Calu3 (cell line): ENCODE measurements at regions not wholly inside any gene's neighbourhood (a gene's known extent, or its start where the extent isn't known, plus 50 kb on each side); places are given as distances from the start of the nearest gene placed in this dataset.

ENCODE experiments used
- BruUV-seq: library from RNA; stranded (reverse); fragments of 400-500 nt; replicated peaks from 2 replicates; lab custom pipeline; 2021; lab: Mats Ljungman, UMichigan
- CTCF ChIA-PET: fragments of 300-600 bp; sonication (Branson Sonifier 250); formaldehyde crosslinking; loops from one replicate; lab custom pipeline; 2022; ENCODE audit warnings: antibody characterized with exemption; lab: Charles Lee
- DNase-seq: peaks from one replicate; pipeline ENCODE4 v3.0.0; 2022
- H3K27ac Mint-ChIP-seq: one replicate; pipeline ENCODE4 v1.8.0; 2022; ENCODE audit warnings: mixed read lengths; ENCODE audit not compliant: unreplicated experiment
- H3K27me3 Mint-ChIP-seq: one replicate; pipeline ENCODE4 v1.8.0; 2022; ENCODE audit warnings: mixed read lengths; ENCODE audit not compliant: unreplicated experiment
- H3K36me3 Mint-ChIP-seq: one replicate; pipeline ENCODE4 v1.8.0; 2022; ENCODE audit warnings: mild to moderate bottlenecking, moderate library complexity, mixed read lengths; ENCODE audit not compliant: insufficient read depth, unreplicated experiment
- H3K4me1 Mint-ChIP-seq: one replicate; pipeline ENCODE4 v1.8.0; 2022; ENCODE audit warnings: mild to moderate bottlenecking, low read depth, mixed read lengths; ENCODE audit not compliant: unreplicated experiment
- H3K4me3 Mint-ChIP-seq: one replicate; pipeline ENCODE4 v1.8.0; 2022; ENCODE audit warnings: mild to moderate bottlenecking, low read depth, moderate library complexity, mixed read lengths; ENCODE audit not compliant: unreplicated experiment
- H3K9me3 Mint-ChIP-seq: one replicate; pipeline ENCODE4 v1.8.0; 2022; ENCODE audit warnings: low read depth, mixed read lengths; ENCODE audit not compliant: unreplicated experiment
- intact Hi-C: fragments of 100-400 bp; cut with micrococcal nuclease; formaldehyde crosslinking; loops from one replicate; pipeline ENCODE4 v1.10.0; 2022; ENCODE audit not compliant: unreplicated experiment
- TF ChIP-seq, protein P1 (sequence below): fragments of 200-600 bp; IDR thresholded peaks from one replicate; pipeline ENCODE4 v1.8.0; 2022; ENCODE audit warnings: antibody characterized with exemption; ENCODE audit not compliant: unreplicated experiment

DNA sequence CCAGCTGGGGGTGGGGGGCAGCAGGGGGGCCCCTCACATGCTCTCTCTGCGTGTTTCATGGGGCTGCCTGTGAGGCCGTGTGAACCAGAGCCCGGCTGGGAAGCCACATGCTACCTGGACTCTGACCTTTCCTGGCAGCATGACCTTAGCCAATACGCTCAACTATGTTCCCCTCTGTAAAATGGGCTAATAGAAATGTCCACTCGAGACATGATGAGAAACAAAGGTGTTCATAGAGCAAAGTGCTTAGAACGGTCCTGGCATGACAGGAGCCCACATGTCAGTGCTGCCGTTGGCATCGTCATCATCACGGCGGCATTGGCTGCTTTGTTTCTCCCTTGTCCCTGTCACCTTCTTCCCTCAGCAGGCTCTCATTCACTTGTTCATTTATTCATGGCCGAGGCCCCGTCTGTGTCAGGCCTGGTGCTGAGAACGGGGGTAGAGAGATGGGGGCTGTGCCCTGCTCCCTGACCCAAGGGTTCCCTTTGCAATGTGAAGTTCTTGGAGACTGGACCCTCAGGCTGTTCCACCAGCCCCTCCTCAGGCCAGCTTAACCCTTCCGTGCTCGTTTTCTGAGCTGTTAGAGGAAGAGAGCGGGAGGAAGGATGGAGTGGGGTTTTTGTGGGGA lies 291.4 kb downstream of the SEC14L1 start:
- peaks cover 25% of the 10 kb centered on the region for H3K4me1 Mint-ChIP-seq
- intact Hi-C loops: no loop called here
- H3K36me3 Mint-ChIP-seq: peaks cover 54% of the 10 kb centered on the region
- CTCF ChIA-PET: no interaction called here
- DNase-seq: no peak
- H3K4me3 Mint-ChIP-seq: no peak overlapping the region
- no TSS peak for BruUV-seq
- H3K27ac Mint-ChIP-seq: no peak overlapping the region
- H3K9me3 Mint-ChIP-seq: no peaks in the 10 kb centered on the region
- no peaks in the 10 kb centered on the region for H3K27me3 Mint-ChIP-seq
- TF ChIP-seq, protein P1, sequence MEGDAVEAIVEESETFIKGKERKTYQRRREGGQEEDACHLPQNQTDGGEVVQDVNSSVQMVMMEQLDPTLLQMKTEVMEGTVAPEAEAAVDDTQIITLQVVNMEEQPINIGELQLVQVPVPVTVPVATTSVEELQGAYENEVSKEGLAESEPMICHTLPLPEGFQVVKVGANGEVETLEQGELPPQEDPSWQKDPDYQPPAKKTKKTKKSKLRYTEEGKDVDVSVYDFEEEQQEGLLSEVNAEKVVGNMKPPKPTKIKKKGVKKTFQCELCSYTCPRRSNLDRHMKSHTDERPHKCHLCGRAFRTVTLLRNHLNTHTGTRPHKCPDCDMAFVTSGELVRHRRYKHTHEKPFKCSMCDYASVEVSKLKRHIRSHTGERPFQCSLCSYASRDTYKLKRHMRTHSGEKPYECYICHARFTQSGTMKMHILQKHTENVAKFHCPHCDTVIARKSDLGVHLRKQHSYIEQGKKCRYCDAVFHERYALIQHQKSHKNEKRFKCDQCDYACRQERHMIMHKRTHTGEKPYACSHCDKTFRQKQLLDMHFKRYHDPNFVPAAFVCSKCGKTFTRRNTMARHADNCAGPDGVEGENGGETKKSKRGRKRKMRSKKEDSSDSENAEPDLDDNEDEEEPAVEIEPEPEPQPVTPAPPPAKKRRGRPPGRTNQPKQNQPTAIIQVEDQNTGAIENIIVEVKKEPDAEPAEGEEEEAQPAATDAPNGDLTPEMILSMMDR: no peak

DNA sequence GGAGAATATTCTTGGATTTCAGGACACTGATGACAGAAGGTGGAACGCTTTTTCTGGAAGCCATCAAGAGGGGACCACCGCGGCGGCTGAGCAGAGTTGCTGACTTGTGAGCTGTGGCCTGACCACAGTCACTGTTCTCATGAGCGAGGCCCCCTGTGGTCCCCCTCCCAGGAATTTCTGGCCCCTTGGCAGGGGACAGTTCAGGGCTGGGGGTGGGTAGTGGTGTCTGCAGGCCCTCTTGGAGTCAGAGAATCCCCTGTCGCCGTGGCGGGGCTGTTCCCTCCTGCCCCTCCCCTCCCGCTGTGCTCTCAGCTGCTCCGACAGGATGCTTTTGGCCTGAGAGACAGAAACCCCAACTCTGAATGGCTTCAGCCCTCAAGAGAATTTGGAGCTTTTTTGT lies 292.0 kb downstream of the SEC14L1 start:
- BruUV-seq: no TSS peak
- TF ChIP-seq, protein P1: no peak
- intact Hi-C loops: no loop called here
- Mint-ChIP-seq H3K36me3 (peaks cover 55% of the 10 kb centered on the region), H3K27me3 (no peaks in the 10 kb centered on the region), H3K27ac (no peak overlapping the region), H3K4me3 (no peak overlapping the region), H3K4me1 (peaks cover 19% of the 10 kb centered on the region), H3K9me3 (no peaks in the 10 kb centered on the region)
- no peak for DNase-seq
- CTCF ChIA-PET: no interaction called here

DNA sequence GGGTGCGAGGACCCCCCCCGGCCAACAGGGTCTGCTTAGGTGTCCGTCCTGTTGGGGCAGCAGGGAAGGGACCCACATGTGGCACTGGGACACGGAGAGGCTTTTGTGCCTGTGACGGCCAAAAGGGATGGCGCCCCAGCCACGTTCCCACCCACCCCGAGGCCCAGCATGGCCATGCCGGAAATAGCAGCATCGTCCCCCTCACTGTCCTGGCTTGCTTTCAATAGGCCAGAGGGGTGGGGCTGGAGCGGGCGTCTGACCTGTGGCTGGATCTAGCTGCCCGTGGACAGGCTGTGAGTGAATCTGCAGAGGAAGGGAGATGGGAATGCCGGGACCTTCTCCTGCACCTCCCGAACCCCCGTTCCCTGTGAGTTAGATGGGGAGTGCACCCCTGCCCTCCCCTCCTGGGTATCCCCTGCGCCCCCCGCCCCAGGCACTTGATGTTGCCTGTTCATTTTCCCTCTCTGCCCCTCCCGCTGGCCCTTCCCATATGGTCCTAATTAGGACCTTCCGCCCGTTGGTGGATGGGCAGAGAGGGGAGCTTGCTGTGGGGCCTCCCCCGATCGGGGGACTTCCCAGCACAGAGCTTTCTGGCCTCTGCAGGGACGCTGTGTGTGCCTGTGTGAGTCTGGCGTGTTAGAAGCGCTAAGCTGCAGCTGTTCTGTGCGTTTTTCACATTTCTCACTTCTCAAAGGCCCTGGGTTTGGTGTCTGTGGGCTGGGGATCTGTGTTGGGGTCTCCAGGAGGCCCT lies 292.8 kb downstream of the SEC14L1 start:
- DNase-seq: no peak
- no TSS peak for BruUV-seq
- peaks cover 55% of the 10 kb centered on the region for H3K36me3 Mint-ChIP-seq
- H3K27me3 Mint-ChIP-seq: no peaks in the 10 kb centered on the region
- peaks cover 11% of the 10 kb centered on the region for H3K4me1 Mint-ChIP-seq
- CTCF ChIA-PET: interaction anchor here (0.7 kb wide), 1 partner anchor 16 kb away, joined by 3 read pairs; no protein-coding TSS in a partner anchor
- H3K27ac Mint-ChIP-seq: no peak overlapping the region
- no peak overlapping the region for H3K4me3 Mint-ChIP-seq
- H3K9me3 Mint-ChIP-seq: no peaks in the 10 kb centered on the region
- intact Hi-C loops: no loop called here
- TF ChIP-seq, protein P1: no peak

DNA sequence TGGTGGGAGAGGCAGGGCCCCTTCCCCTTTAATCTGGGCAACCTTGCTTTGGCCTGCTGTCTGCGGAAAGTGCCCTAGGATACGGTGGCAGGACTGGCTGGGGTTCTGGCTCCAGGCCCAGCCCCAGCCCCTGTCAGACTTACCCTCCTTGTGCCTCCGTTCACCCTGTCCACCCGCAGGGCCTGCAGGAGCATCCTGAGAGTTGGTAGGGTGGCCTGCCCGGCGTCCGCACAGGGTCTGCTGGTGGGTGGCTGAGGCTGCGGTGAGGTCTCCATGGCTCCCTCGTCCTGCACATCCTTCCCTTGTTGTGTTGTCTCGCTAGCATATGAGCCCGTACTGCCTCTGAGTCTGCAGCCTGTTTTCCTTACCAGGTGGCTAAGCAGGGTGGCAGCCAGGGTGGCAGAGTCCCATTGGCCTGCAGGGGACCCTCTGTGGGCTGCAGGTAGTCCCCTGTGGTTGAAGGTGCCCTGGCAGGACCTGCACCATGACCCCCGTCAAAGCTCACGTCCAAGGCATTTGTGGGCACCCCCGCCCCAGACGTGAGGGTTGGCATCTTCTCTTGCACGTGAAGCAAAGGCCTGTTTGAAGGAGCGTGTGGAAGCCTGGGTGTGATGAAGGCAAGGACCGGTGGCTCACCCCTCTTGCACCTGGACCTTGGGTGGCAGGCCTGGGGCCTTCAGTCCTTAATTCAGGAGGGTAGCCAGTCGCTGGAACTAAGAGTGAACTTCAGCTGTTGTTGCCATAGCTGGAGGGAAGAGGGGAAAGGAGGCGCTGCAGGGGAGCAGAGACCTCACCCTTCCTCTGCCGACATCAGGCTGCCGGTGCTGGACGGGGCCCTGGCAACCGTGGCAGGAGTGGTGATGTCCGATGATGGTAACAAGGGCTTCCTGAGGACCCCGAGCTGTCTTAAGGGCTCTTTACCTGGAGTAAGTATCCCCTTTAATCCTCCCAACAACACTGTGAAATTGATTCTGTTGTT lies 293.7 kb downstream of the SEC14L1 start:
- Mint-ChIP-seq H3K4me3 (no peak overlapping the region), H3K27ac (no peak overlapping the region)
- intact Hi-C loops: no loop called here

More for the DNA sequence above, 293.7 kb downstream of the SEC14L1 start:
- DNase-seq: no peak
- peaks cover 5% of the 10 kb centered on the region for H3K4me1 Mint-ChIP-seq
- H3K36me3 Mint-ChIP-seq: peaks cover 50% of the 10 kb centered on the region
- BruUV-seq: no TSS peak
- TF ChIP-seq, protein P1: no peak
- H3K9me3 Mint-ChIP-seq: no peaks in the 10 kb centered on the region
- CTCF ChIA-PET: interaction anchor here (0.7 kb wide), 1 partner anchor 15 kb away, joined by 3 read pairs; no protein-coding TSS in a partner anchor
- H3K27me3 Mint-ChIP-seq: no peaks in the 10 kb centered on the region
